NCI-H446 treated with DMSO at 0.1 percent for 48 hours (cell line): ENCODE measurements at regions not wholly inside any gene's neighbourhood (a gene's known extent, or its start where the extent isn't known, plus 50 kb on each side); places are given as distances from the start of the nearest gene placed in this dataset.

Experiments
- DNase-seq: peaks from one replicate; lab custom pipeline; 2025; lab: John Stamatoyannopoulos, UW

- DNase-seq = peak; percentile 56
Measured at GRCh38 chr18:39799006-39799405, 2156.0 kb upstream of the PIK3C3 start.

- no peak for DNase-seq
Measured at GRCh38 chr18:39796393-39796792, 2158.6 kb upstream of the PIK3C3 start.

GRCh38 chr18:39795350-39795749, 2159.7 kb upstream of the PIK3C3 start:
- DNase-seq = no peak

GRCh38 chr18:39793609-39794008, 2161.4 kb upstream of the PIK3C3 start:
- no peak for DNase-seq

GRCh38 chr18:39788383-39788782, 2166.7 kb upstream of the PIK3C3 start:
- no peak for DNase-seq

- peak; percentile 27 for DNase-seq
Measured at GRCh38 chr18:39786477-39786876, 2168.6 kb upstream of the PIK3C3 start.

GRCh38 chr18:39784541-39784940, 2170.5 kb upstream of the PIK3C3 start:
- DNase-seq = no peak

- DNase-seq = peak; percentile 51
Measured at GRCh38 chr18:39781565-39781964, 2173.5 kb upstream of the PIK3C3 start.

GRCh38 chr18:39780774-39781173, 2174.3 kb upstream of the PIK3C3 start:
- DNase-seq = no peak

GRCh38 chr18:39779926-39780325, 2175.1 kb upstream of the PIK3C3 start:
- no peak for DNase-seq

GRCh38 chr18:39776766-39777165, 2178.3 kb upstream of the PIK3C3 start:
- DNase-seq = no peak

GRCh38 chr18:39774957-39775598, 2180.0 kb upstream of the PIK3C3 start:
- no peak for DNase-seq

- no peak for DNase-seq
Measured at GRCh38 chr18:39773646-39774045, 2181.4 kb upstream of the PIK3C3 start.

GRCh38 chr18:39772155-39772919, 2182.7 kb upstream of the PIK3C3 start:
- DNase-seq = peak; percentile 26

- peak; percentile 57 for DNase-seq
Measured at GRCh38 chr18:39770399-39770798, 2184.6 kb upstream of the PIK3C3 start.

- no peak for DNase-seq
Measured at GRCh38 chr18:39764873-39765272, 2190.2 kb upstream of the PIK3C3 start.

GRCh38 chr18:39761273-39761672, 2193.8 kb upstream of the PIK3C3 start:
- no peak for DNase-seq

GRCh38 chr18:39759926-39760325, 2194.3 kb upstream of the CELF4 start:
- no peak for DNase-seq

- DNase-seq = no peak
Measured at GRCh38 chr18:39753178-39753577, 2187.6 kb upstream of the CELF4 start.

GRCh38 chr18:39752351-39752750, 2186.8 kb upstream of the CELF4 start:
- no peak for DNase-seq

- no peak for DNase-seq
Measured at GRCh38 chr18:39751921-39752320, 2186.3 kb upstream of the CELF4 start.

GRCh38 chr18:39751161-39751560, 2185.6 kb upstream of the CELF4 start:
- peak; percentile 23 for DNase-seq

- no peak for DNase-seq
Measured at GRCh38 chr18:39749154-39749553, 2183.6 kb upstream of the CELF4 start.

- no peak for DNase-seq
Measured at GRCh38 chr18:39748727-39749126, 2183.1 kb upstream of the CELF4 start.
